NOMO-1 treated with dmso at 0.1 percent for 144 hours (cell line): ENCODE measurements at regions not wholly inside any gene's neighbourhood (a gene's known extent, or its start where the extent isn't known, plus 50 kb on each side); places are given as distances from the start of the nearest gene placed in this dataset.

ENCODE experiments used
- DNase-seq: peaks from one replicate; lab custom pipeline; 2025; ENCODE audit not compliant: unreplicated experiment; lab: John Stamatoyannopoulos, UW

- no peak for DNase-seq
Measured at GRCh38 chr7:18401757-18402156, 93.8 kb upstream of the HDAC9 start.

DNA sequence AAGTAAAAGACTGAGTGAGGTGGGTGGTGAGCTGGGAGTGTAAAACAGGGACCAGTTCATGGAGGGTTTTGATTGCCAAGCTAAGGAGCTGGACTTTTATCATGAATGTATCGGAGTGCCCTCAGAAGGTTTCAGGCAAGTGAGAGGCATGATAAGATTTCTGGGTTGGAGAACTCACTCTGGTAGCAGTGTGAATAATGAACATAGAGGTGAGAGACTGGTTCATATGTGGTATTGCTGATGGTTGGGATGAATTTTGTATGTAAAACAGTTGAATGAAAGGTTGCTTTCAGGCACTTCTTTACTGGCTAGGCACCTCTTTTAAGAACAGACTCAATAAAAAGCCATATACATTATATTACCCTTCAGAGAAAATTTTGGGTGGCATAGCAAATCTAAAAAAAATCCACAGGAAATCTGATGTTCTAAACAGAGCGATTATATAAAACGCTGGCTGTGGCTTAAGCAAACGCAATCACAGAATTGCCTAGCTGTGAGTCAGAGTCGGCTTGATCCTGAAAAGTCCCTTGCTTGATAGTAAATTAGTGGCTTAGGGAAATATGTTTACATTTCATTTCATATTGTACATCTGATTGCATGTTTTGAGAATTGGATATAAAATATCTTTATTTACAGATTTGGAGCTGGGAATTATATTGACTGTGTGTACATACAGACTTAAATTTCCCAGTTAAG is 92.9 kb upstream of the HDAC9 start:
- no peak for DNase-seq

- no peak for DNase-seq
Measured at GRCh38 chr7:18405726-18406125, 89.8 kb upstream of the HDAC9 start.

GRCh38 chr7:18407385-18407784 is 88.2 kb upstream of the HDAC9 start:
- no peak for DNase-seq

DNA sequence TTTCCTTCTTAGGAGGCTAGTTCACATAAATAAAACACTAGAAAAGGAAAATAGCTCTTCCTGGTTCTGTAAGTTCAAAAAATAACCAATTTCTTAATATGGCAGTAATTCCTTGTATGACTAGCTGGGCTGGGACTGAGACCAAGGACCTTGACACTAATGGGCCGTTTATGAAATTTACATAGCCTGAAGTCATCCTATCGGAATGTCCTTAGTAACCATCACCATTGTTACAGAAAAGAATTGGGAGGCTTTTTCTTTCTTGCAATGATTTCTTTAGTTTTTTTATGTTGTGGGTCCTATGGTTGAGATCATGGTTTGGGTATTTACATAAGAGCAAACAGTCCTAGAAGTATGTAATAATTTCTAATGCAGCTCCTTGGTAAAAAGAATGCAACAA is 87.1 kb upstream of the HDAC9 start:
- DNase-seq = no peak

DNA sequence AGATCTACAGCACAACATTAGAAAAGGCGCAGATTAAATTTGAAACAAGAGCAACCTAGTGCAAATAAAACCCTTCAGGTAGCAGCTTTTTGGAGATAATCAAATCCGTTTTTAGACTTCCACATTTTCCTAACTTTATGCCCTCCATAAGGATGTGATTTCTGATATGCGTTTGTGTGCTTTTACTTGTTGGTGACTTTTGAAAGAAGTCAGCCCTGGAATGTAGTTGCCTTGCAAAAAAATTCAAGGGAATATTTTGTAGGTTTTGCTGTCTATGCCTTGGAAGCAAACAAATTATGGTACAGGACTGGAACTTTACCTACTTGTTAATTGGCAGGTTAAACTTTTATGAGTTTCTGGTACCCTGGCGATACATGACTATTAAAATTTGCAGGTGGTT is 86.7 kb upstream of the HDAC9 start:
- no peak for DNase-seq

GRCh38 chr7:18413447-18413846 is 82.1 kb upstream of the HDAC9 start:
- no peak for DNase-seq

- DNase-seq = no peak
Measured at GRCh38 chr7:18414885-18415284, 80.7 kb upstream of the HDAC9 start.

- DNase-seq = no peak
Measured at GRCh38 chr7:18416988-18417387, 78.6 kb upstream of the HDAC9 start.

- DNase-seq = no peak
Measured at GRCh38 chr7:18419456-18419855, 76.1 kb upstream of the HDAC9 start.

- no peak for DNase-seq
Measured at GRCh38 chr7:18420108-18420507, 75.4 kb upstream of the HDAC9 start.

GRCh38 chr7:18420748-18421147 is 74.8 kb upstream of the HDAC9 start:
- no peak for DNase-seq

GRCh38 chr7:18421297-18422002 is 74.1 kb upstream of the HDAC9 start:
- DNase-seq = no peak

DNA sequence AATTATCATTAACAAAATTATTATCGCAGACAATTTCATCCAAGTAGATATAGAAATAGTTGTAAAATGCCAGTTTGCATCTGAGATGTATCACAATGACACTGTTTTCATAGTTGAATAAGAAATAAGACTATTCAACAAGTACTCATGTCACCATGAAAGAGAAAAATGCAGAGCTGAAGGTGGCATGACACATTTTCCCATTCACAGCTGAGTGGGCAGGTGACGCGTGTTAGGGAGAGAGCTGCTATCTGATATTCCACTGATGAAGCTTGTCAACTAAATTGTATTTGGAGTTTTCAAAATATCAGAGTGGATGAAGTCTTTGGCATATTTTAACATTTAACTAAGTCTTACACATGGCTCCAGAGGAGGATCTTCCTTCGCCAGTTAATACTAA is 70.3 kb upstream of the HDAC9 start:
- DNase-seq = no peak

- DNase-seq = no peak
Measured at GRCh38 chr7:18425838-18426445, 69.6 kb upstream of the HDAC9 start.

GRCh38 chr7:18426564-18427226 is 68.9 kb upstream of the HDAC9 start:
- DNase-seq = no peak

- DNase-seq = no peak
Measured at GRCh38 chr7:18429547-18429946, 66.0 kb upstream of the HDAC9 start.

DNA sequence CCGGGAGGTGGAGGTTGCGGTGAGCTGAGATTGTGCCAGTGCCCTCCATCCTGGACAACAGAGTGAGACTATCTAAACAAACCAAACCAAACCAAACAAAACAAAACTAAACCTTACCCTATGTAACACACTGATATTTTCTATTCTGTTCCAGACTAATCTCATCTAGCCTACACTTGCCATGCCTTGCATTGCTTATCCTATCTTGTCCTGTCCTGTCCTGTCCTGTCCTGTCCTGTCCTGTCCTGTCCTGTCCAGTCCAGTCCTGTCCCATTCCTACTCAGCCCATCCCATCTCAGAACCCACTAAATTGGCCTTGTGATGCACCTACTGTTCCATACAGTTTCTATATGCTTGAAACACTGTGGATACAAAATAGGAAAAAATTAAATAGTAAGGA is 64.7 kb upstream of the HDAC9 start:
- no peak for DNase-seq

GRCh38 chr7:18434171-18434570 is 61.4 kb upstream of the HDAC9 start:
- no peak for DNase-seq

GRCh38 chr7:18437101-18437500 is 58.4 kb upstream of the HDAC9 start:
- DNase-seq = no peak

DNA sequence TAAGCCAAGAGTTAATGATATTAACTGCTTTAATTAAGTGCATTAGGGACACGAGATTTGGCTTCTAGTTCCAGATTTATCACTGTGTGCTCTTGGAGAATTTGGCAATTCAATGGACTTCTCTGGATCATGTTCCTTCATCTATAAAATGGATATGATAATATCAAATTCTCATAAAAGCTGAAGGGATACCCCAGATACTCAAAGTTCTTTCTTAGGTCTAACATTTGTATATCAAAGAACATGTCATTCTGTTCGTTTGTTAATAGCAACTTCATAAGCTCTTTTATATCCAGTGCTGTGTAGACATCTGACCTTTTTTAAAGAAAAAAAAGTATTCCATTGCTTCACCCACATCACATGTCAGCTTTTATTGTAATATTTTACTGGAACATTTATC is 54.6 kb upstream of the HDAC9 start:
- no peak for DNase-seq

DNA sequence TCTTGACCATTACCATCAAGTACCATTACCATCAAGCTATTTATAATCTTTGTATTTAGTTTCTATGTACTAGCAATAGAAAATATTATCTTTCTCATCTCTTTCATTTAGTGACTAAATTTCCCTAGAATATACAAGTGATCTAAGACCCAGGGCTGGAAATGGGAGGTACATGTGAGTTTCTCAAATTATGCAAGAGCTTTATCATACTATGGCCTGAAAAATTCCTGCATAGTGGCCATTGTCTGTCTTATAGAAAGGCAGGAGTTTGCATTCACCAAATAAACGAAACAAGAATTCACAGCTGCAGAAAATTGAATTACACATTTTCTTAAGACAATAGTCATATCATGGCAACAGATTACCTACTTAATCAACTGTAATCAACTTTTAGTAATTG is 50.7 kb upstream of the HDAC9 start:
- no peak for DNase-seq
